ENCODE measurements at regions not wholly inside any gene's neighbourhood (a gene's known extent, or its start where the extent isn't known, plus 50 kb on each side); places are given as distances from the start of the nearest gene placed in this dataset.
"Not testable (repeated sequence)": the region's sequence is repeated elsewhere in the genome, so short reads cannot be mapped to it uniquely, and the experiment has no call there.

GRCh38 chr14:103191844-103192243 is 68.6 kb downstream of the TNFAIP2 start:
- no peak for TF ChIP-seq POLR2A (IDR thresholded peaks at IDR 0.05)
- DNase-seq (ENCODE audit: low spot score in 2 of 2): peak in 1 of 2 donors; percentile 64
- H3K4me3 ChIP-seq (ENCODE audit: low read depth, poor library complexity, severe bottlenecking): no peak overlapping the region
- intact Hi-C loops (cut with DNase I; ENCODE audit: low total_unique reads): no loop called here
- 73 to 76% methylated on average over 3 of the region's 3 CpGs for WGBS, 2 donors

- peak in 1 of 2 donors; percentile 80 for DNase-seq (ENCODE audit: low spot score in 2 of 2)
- 70 to 85% methylated on average over 7 of the region's 7 CpGs for WGBS, 2 donors
- intact Hi-C loops (cut with DNase I; ENCODE audit: low total_unique reads): no loop called here
- TF ChIP-seq, protein P1, sequence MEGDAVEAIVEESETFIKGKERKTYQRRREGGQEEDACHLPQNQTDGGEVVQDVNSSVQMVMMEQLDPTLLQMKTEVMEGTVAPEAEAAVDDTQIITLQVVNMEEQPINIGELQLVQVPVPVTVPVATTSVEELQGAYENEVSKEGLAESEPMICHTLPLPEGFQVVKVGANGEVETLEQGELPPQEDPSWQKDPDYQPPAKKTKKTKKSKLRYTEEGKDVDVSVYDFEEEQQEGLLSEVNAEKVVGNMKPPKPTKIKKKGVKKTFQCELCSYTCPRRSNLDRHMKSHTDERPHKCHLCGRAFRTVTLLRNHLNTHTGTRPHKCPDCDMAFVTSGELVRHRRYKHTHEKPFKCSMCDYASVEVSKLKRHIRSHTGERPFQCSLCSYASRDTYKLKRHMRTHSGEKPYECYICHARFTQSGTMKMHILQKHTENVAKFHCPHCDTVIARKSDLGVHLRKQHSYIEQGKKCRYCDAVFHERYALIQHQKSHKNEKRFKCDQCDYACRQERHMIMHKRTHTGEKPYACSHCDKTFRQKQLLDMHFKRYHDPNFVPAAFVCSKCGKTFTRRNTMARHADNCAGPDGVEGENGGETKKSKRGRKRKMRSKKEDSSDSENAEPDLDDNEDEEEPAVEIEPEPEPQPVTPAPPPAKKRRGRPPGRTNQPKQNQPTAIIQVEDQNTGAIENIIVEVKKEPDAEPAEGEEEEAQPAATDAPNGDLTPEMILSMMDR (IDR thresholded peaks at IDR 0.05): no peak
- TF ChIP-seq POLR2A (IDR thresholded peaks at IDR 0.05): no peak
- H3K4me3 ChIP-seq (ENCODE audit: low read depth, poor library complexity, severe bottlenecking): no peak overlapping the region
Measured at GRCh38 chr14:103192246-103192840, 69.1 kb downstream of the TNFAIP2 start.

DNA sequence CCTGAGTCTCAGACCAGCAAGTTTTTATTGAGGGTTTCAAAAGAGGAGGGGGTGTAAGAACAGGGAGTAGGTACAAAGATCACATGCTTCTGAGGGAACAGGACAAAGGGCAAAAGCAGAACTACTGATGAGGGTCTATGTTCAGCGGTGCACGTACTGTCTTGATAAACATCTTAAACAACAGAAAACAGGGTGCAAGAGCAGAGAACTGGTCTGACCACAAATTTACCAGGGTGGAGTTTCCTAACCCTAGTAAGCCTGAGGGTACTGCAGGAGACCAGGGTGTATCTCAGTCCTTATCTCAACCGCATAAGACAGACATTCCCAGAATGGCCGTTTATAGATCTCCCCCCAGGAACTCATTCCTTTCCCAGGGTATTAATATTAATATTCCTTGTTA is 69.6 kb downstream of the TNFAIP2 start:
- intact Hi-C loops (cut with DNase I; ENCODE audit: low total_unique reads): not testable (repeated sequence)

GRCh38 chr14:103193491-103193890 is 70.2 kb downstream of the TNFAIP2 start:
- peak in 1 of 2 donors; percentile 71 for DNase-seq (ENCODE audit: low spot score in 2 of 2)
- H3K4me3 ChIP-seq (ENCODE audit: low read depth, poor library complexity, severe bottlenecking); intact Hi-C loops (cut with DNase I; ENCODE audit: low total_unique reads): not testable (repeated sequence)
- 90 to 92% methylated on average over 10 of the region's 10 CpGs for WGBS, 2 donors

More for the DNA sequence above, 69.6 kb downstream of the TNFAIP2 start:
- not testable (repeated sequence) for DNase-seq (ENCODE audit: low spot score in 2 of 2); H3K4me3 ChIP-seq (ENCODE audit: low read depth, poor library complexity, severe bottlenecking)
- 55 to 71% methylated on average over 4 of the region's 4 CpGs for WGBS, 2 donors

DNA sequence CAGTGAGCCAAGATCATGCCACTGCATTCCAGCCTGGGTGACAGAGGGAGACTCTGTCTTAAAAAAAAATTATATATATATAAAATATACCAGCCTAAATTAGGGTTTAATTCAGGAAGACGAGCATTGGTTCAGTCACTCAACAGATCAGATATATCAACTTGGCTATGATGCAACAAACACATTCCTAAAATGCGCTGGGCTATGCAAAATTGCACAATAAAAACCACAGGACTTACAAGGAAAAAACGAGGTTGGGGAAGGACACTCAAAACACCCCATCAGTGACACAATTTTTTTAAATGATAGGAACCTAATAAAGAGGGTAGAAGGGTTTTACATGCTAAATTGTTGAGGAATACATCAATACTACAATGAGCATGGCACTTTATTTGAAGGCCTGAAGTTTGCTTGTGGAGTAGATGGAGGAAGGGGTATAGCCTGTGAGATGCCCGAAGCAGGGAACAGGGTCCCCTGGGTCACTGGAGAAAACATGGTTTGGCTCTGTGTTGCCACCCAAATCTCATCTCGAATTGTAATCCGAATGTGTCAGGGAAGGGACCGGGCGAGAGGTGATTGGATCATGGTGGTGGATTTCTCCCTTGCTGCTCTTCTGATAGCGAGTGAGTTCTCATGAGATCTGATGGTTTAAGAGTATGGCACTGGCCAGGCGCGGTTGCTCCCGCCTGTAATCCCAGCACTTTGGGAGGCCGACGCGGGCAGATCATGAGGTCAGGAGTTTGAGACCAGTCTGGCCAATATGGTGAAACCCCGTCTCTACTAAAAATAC is 71.2 kb downstream of the TNFAIP2 start:
- DNase-seq (ENCODE audit: low spot score in 2 of 2): peak in 1 of 2 donors; percentile 68
- no peak overlapping the region for H3K4me3 ChIP-seq (ENCODE audit: low read depth, poor library complexity, severe bottlenecking)
- TF ChIP-seq, protein P1 (IDR thresholded peaks at IDR 0.05): no peak
- TF ChIP-seq POLR2A (IDR thresholded peaks at IDR 0.05): no peak
- 75 to 82% methylated on average over 16 of the region's 16 CpGs for WGBS, 2 donors
- intact Hi-C loops (cut with DNase I; ENCODE audit: low total_unique reads): no loop called here

DNA sequence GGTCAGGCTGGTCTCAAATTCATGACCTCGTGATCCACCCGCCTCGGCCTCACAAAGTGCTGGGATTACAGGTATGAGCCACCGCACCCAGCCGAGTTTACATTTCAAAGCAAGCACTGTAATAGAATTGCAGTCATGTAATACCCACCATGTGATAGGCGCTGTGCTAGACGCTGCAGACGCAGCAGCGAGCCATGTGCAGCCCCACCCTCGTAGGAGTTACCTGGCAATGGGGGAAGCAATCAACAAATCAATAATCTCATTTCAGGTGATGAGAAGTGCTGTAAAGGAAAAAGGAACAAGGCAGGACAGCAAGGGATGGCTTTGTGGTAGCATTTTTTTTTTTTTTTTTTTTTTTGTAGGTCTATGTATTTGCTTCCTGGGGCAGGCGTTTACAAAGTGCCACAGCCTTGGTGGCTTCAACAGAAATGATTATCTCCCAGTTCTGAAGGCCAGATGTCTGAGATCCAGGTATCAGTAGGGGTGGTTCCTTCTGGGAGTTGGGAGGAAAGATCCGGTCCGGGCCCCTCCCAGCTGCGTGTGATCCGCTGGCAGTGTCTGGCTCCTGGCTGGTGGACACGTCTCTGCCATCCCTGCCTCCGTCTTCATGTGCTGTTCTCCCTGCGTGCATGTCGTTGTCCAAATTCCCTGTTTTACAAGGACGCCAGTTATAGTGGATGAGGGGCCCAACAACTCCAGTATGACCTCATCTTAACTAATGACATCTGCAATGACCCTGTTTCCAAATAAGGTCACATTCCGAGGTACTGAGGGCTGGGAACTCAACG is 72.8 kb downstream of the TNFAIP2 start:
- WGBS, 2 donors: 88 to 91% methylated on average over 22 of the region's 22 CpGs
- intact Hi-C loops (cut with DNase I; ENCODE audit: low total_unique reads): no loop called here
- peak in 1 of 2 donors; percentile 67 for DNase-seq (ENCODE audit: low spot score in 2 of 2)
- no peak overlapping the region for H3K4me3 ChIP-seq (ENCODE audit: low read depth, poor library complexity, severe bottlenecking)
- TF ChIP-seq, protein P1 (IDR thresholded peaks at IDR 0.05): no peak
- no peak for TF ChIP-seq POLR2A (IDR thresholded peaks at IDR 0.05)

GRCh38 chr14:103196716-103197115 is 73.5 kb downstream of the TNFAIP2 start:
- WGBS, 2 donors: 96% methylated on average over 11 of the region's 11 CpGs
- no peak overlapping the region for H3K4me3 ChIP-seq (ENCODE audit: low read depth, poor library complexity, severe bottlenecking)
- TF ChIP-seq POLR2A (IDR thresholded peaks at IDR 0.05): no peak
- TF ChIP-seq, protein P1 (IDR thresholded peaks at IDR 0.05): no peak
- intact Hi-C loops (cut with DNase I; ENCODE audit: low total_unique reads): no loop called here
- peak in 1 of 2 donors; percentile 20 for DNase-seq (ENCODE audit: low spot score in 2 of 2)
